ENCODE measurements at regions not wholly inside any gene's neighbourhood (a gene's known extent, or its start where the extent isn't known, plus 50 kb on each side); places are given as distances from the start of the nearest gene placed in this dataset.

DNA sequence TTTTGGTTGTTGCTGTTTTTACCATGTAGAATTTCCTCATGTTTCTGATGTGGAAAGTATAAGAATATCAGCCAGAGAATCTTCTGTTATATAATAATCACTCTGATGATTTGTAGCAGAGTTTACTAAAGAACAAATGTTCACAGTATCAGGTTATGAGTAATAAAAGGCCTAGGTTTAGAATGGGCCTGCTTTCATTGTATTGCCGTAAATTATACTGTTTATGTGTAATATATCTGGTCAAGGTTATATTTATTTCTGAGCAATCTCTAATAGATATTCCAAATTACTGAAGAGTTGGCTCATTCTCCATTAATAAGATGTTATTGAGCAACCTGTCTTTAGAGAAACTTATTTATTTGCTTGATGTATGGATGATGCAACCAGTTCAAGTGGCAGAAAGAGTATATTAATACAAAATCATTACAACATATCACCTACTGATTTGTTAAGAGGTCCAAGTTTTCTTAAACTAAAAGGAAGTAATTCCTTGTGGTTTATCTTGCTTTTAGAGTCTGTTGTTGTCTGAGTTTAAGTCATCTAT is 649.4 kb upstream of the CXADR start:
- DNase-seq (ENCODE audit: low read depth in 1 of 2, low spot score in 1 of 2), result no peak

DNA sequence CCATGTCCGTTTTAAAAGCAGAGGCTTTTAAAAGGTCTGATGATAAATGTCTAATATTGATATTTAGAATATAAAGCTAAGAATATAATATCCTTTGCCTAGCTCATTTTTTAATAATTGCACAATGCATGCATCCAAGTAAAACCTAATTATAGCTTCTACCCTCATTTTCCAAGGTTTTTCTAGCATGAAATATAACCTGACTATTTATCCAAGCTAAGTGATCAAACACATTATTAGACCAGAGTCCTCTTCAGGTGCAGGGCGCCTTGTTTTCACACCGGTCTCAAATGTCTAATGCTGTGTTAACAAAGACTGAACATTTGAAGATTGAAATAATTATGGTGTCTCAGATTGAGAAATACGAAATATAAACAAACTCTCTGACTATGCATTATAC is 648.9 kb upstream of the CXADR start:
- no peak for DNase-seq (ENCODE audit: low read depth in 1 of 2, low spot score in 1 of 2)

- DNase-seq (ENCODE audit: low read depth in 1 of 2, low spot score in 1 of 2), result no peak
Measured at GRCh38 chr21:16865632-16866031, 647.2 kb upstream of the CXADR start.

DNA sequence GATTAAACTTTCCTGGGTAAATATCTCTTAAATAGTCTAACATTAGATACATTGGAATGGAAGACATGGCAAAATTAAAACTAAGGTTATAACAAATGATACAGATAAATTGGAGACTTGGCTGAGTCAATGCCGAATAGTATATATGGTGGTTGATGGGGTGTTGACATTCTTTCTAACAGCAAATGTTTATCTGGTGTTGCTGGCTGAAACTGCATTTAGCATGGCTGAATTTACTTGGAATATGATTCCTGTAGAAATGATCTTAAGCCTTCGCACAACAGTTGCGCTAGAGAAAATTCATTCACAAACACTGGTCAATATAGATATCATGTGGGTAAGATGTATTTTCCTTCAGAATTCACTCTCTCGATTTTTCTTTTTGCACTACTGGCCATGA is 646.0 kb upstream of the CXADR start:
- DNase-seq (ENCODE audit: low read depth in 1 of 2, low spot score in 1 of 2), result no peak

DNA sequence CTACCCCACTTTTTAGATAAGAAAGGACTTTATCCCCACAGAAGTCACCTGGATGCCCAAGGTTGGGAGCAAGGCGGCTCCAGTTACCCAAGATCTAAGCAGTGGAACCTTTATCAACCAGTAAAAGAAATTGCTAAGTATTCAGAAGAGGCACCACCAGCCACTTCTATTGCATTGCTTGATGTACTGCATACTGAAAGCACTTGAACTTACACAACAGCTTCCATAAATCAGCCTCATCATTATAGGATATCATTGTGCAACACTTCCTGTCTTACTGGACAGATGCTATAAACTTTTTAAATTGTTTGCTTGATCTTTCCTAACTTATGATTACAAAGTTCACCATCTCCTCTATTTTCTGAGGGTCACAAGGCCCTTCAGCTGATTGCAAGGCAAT is 642.7 kb upstream of the CXADR start:
- no peak for DNase-seq (ENCODE audit: low read depth in 1 of 2, low spot score in 1 of 2)

- DNase-seq (ENCODE audit: low read depth in 1 of 2, low spot score in 1 of 2), result no peak
Measured at GRCh38 chr21:16872616-16873015, 640.2 kb upstream of the CXADR start.

- DNase-seq (ENCODE audit: low read depth in 1 of 2, low spot score in 1 of 2), result no peak
Measured at GRCh38 chr21:16873176-16873575, 639.7 kb upstream of the CXADR start.

GRCh38 chr21:16873596-16873995 is 639.2 kb upstream of the CXADR start:
- DNase-seq (ENCODE audit: low read depth in 1 of 2, low spot score in 1 of 2), result no peak

DNA sequence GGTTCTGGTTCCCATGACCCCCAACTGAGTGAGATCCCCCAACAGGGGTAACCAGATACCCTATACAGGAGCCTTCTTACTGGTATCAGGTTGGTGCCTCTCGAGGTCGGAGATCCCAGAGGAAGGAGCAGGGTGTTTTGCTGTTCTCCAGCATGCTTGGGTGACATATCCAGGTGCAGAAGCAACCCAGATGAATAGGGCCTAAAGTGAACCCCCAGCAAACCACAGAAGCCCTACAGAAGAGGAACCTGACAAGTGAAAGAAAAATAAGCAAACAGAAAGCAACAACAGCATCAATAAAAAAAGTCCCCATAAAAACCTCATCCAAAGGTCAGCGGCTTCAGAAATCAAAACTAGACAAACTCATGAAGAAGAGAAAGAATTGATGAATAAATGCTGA is 633.4 kb upstream of the CXADR start:
- DNase-seq (ENCODE audit: low read depth in 1 of 2, low spot score in 1 of 2), result no peak

DNA sequence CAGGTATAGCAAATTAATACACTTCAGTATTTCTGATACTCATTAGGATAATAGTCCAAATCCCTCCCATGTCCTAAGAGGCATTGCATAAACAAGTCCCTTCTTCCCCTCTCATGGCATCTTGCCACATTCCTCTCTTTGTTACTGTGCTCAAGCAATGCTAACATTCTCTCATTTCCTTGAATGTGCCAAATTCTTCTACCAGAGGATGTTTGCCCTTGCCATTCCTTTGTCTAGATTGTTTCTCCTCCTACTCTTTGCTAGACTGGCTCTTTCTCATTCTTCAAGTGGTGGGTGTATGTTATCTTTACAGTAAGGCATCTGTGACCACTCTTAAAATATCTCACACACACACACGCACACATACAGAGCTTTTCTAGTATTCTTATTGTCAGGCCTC is 621.0 kb upstream of the CXADR start:
- no peak for DNase-seq (ENCODE audit: low read depth in 1 of 2, low spot score in 1 of 2)

DNA sequence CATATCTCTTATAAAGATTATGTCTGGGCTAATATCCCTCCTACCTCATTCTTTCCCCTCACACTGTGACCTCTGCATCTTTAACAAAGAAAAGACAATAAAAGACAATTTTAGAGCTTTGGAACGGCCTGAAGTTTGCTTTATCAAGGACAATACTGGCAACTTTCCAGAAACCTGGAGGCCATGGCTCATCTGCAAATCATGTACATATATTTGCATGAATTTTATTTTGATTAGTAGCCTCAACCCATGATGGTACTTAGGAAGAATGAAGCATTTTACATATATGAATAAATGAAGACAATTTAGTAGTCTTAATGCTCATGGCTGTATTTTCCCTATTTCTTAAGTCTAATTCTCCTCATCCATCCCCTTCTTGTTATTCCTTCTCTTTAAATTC is 612.2 kb upstream of the CXADR start:
- DNase-seq (ENCODE audit: low read depth in 1 of 2, low spot score in 1 of 2), result no peak

DNA sequence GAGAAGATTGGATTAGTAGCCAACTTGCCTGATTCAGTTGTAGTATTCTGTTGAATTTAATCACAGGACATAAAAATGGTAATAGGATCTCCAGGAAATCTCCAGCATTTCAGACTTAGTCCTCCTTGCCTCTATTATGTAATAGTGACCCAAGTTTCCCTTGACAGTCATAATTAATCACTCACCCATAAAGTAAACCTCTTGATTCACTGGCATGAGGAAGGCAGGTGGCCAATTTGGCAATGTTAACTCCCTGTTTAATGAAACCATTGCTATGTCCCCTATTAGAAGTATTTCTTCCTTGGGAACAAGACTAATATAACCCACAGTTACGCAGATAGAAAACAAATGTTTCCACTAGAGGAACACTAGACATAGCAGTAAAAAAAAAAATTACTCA is 604.8 kb upstream of the CXADR start:
- DNase-seq (ENCODE audit: low read depth in 1 of 2, low spot score in 1 of 2), result no peak

DNA sequence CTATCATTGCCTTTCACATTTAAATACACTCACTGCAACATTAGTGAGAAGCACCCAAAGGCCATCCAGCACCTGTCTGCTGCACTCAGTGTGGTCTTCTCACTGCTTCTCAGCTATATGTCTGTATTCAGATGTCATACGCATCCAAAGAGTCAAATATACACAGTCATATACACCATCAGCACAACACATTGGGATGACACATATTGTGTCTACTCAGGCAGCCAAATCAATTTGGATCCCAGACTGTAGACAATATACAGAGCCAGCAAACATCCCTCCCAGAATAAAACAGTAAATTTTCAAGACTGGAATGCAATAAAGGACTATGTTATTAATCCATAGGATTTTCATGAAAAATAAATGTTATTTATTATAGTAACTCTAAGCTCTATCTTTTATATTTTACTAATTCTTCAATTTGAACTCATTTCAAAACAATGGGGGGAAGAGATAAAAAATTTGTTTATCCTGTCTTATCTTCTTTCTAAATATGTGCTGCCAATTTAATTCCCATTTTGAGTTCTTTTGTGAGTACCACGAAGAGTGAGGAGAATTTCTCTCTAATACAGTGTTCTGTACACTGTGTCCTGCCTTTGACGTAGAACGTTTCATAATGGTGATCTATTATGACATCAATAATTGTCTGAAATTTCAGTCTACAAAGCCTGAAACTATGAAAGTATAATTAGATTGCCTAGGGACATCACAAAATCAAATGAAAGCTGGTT is 602.2 kb upstream of the CXADR start:
- no peak for DNase-seq (ENCODE audit: low read depth in 1 of 2, low spot score in 1 of 2)

GRCh38 chr21:16911166-16911607 is 601.7 kb upstream of the CXADR start:
- DNase-seq (ENCODE audit: low read depth in 1 of 2, low spot score in 1 of 2), result no peak

GRCh38 chr21:16912075-16912474 is 600.8 kb upstream of the CXADR start:
- no peak for DNase-seq (ENCODE audit: low read depth in 1 of 2, low spot score in 1 of 2)

DNA sequence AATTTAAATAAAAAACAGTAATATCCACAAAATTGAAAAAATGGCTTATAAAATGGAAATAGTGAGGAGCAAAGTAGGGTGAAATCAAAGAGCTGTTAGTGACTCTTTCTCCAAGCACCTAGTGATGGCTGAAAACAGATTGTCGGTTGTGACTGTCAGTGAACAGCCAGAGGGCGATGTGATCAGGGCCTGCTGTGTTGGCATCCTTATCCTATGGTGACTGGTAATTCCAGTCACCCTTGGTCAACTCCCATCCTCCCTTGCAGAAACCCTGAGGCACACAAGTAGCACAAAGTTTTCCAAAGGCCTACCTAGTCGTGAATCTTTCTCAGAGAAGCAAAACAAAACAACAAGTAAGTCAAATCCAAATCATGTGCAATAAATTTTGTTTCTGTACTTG is 599.8 kb upstream of the CXADR start:
- DNase-seq (ENCODE audit: low read depth in 1 of 2, low spot score in 1 of 2), result no peak

GRCh38 chr21:16928439-16928838 is 584.4 kb upstream of the CXADR start:
- no peak for DNase-seq (ENCODE audit: low read depth in 1 of 2, low spot score in 1 of 2)

GRCh38 chr21:16932314-16932713 is 580.5 kb upstream of the CXADR start:
- no peak for DNase-seq (ENCODE audit: low read depth in 1 of 2, low spot score in 1 of 2)

DNA sequence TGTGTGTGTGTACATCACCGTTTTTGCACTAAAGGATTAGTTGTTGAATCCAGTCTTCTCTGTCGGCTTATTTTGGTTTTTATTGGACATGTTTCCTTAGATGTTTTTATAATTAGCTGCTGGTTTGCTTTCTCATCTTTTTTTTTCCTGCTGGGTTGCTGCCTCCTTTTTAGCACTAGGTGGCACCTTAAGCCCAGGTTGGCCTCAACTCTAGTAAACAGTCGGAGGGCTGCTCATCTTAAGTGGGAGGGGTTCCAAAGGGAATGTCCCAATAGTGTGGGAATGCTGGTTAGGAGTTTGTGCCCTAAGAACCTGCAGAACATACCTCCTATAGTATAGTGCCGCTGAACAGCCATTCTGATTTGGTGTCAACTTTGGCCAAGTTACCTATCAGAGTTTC is 570.1 kb upstream of the CXADR start:
- no peak for DNase-seq (ENCODE audit: low read depth in 1 of 2, low spot score in 1 of 2)

DNA sequence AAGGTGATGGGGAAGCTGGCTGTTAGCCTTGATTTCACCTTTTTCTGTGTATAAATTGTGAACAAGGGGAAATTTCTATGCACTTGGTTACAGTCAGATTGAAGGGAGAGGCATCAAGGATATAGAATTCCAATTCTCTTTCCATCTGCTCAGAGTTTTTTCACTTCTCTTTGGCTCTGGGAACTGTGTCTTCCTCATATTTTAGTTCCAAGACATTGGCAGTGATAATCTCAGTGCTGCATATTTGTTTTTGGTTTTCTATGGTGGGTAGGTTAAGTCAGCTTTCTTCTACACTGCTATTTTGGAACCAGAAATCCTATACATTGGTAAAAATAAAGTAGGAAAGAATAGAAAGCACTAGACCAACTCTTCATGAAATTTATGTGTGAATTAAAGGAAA is 569.6 kb upstream of the CXADR start:
- no peak for DNase-seq (ENCODE audit: low read depth in 1 of 2, low spot score in 1 of 2)

DNA sequence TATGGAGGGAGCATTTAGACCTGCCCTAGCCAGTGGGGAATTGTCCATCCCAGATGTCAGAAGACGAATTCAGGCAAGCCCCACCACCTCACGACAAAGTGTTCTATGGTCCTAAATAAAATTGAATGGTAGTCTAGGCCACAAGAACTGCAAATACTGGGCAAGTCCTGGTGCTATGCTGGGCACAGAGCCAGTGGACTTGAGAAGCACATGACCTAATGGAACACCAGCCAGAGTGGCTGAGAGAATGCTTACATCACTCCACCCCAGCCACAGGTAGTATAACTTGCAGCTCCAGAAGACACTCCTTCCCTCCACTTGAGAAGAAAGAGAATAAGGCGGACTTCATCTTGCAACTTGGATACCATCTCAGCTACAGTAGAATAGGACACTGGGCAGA is 567.3 kb upstream of the CXADR start:
- no peak for DNase-seq (ENCODE audit: low read depth in 1 of 2, low spot score in 1 of 2)

DNA sequence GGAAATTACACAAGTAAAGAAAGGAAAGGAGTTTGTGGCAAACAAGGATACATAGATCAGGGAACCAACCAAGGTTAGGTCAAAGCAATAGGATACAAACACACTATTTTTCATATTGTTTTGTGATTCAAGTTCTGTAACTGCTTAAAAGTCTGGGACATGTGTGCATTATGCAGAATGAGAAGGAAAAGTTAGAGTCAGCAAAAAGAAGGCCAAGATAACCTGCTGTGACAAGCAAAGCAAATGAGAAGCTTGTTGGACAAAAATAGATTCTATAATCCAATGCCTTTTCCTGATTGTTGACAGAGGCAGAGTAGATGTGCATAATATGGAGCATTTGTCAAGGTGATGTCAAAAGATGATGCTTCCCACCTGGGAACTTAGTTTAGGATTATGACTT is 556.0 kb upstream of the CXADR start:
- no peak for DNase-seq (ENCODE audit: low read depth in 1 of 2, low spot score in 1 of 2)

GRCh38 chr21:16965424-16965823 is 547.4 kb upstream of the CXADR start:
- no peak for DNase-seq (ENCODE audit: low read depth in 1 of 2, low spot score in 1 of 2)
